ENCODE measurements at regions not wholly inside any gene's neighbourhood (a gene's known extent, or its start where the extent isn't known, plus 50 kb on each side); places are given as distances from the start of the nearest gene placed in this dataset.

DNA sequence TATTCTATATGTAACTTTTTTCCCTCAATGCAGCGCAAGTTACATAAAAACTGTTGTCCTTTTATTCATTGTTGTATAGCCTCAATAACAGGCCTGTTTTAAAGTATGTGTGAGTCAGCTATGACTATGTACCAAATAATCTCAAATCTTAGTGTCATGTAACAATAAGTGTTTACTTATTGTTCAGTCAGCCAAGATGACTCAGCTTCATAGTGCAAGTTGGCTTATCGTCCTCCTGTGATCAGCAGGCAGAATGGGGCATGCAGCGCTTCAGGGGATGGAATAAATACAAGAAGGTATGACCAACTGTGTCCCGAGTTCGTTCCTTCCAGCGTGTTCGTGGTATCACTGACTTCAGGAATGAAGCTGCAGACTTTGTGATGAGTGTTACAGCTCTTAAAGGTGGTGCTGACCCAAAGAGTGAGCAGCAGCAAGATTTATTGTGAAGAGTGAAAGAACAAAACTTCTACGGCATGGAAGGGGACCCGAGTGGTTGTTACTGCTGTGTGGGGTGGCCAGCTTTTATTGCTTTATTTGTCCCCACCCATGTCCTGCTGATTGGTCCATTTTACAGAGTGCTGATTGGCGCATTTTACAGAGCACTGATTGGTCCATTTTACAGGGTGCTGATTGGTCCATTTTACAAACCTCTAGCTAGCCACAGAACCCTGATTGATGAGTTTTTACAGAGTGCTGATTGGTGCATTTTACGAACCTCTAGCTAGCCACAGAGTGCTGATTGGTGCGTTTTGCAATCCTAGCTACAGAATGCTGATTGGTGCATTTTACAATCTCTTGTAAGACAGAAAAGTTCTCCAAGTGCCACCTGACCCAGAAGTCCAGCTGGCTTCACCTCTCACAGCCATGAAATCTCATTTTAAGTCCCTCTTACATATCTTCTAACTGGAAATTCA is 1016.0 kb downstream of the MCTP2 start:
- no peak overlapping the region for H3K27ac ChIP-seq (ENCODE audit: low read depth in 2 of 2, low read length in 1 of 2)
- 23% methylated on average over 12 of the region's 12 CpGs for whole genome bisulfite sequencing (ENCODE audit: low lambda C conversion rate)
- no peak overlapping the region for H3K4me2 ChIP-seq
- H3K36me3 ChIP-seq (replicated peaks in 1 of 2; ENCODE audit: control insufficient read depth in 1 of 2, insufficient read depth in 2 of 2, low read length in 1 of 2): no peaks in the 10 kb centered on the region
- H3K9me3 ChIP-seq: no peaks in the 10 kb centered on the region; the same call in 1 of the 2 replicates
- no peaks in the 10 kb centered on the region for H3K4me1 ChIP-seq (ENCODE audit: control insufficient read depth in 1 of 2, insufficient read depth in 2 of 2, low read depth in 1 of 2, low read length in 1 of 2)
- ChIA-PET POLR2A (no interaction called here), CTCF (interaction anchor here (4.5 kb wide), 1 partner anchor 12 kb away, joined by 26 read pairs; no protein-coding TSS in a partner anchor)
- no peak overlapping the region for H2AFZ ChIP-seq (ENCODE audit: low read depth)
- H3F3A ChIP-seq (replicated peaks; ENCODE audit: insufficient read depth): no peaks in the 10 kb centered on the region
- TF ChIP-seq, protein P1, sequence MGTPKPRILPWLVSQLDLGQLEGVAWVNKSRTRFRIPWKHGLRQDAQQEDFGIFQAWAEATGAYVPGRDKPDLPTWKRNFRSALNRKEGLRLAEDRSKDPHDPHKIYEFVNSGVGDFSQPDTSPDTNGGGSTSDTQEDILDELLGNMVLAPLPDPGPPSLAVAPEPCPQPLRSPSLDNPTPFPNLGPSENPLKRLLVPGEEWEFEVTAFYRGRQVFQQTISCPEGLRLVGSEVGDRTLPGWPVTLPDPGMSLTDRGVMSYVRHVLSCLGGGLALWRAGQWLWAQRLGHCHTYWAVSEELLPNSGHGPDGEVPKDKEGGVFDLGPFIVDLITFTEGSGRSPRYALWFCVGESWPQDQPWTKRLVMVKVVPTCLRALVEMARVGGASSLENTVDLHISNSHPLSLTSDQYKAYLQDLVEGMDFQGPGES (IDR thresholded peaks at IDR 0.05; ENCODE audit: low read depth, low read length): no peak
- TF ChIP-seq FOXJ3 (CRISPR knock-in tag; IDR thresholded peaks at IDR 0.05) (no peak), TEAD4 (IDR thresholded peaks at IDR 0.05; ENCODE audit: borderline replicate concordance, insufficient read depth) (no peak), GABPA (IDR thresholded peaks at IDR 0.05; ENCODE audit: low read depth) (no peak), RXRA (IDR thresholded peaks at IDR 0.05; ENCODE audit: borderline replicate concordance, low read depth) (no peak), ELF1 (IDR thresholded peaks at IDR 0.05) (no peak), FOSL2 (IDR thresholded peaks at IDR 0.05; ENCODE audit: borderline replicate concordance, low read depth) (no peak), MEF2A (IDR thresholded peaks at IDR 0.05; ENCODE audit: borderline replicate concordance, low read depth) (no peak), NRF1 (IDR thresholded peaks at IDR 0.05; ENCODE audit: low read depth, low read length) (no peak), JUND (IDR thresholded peaks at IDR 0.05) (no peak), TAF1 (IDR thresholded peaks at IDR 0.05; ENCODE audit: borderline replicate concordance, low read depth, low read length) (no peak)
- TF ChIP-seq, protein P2, sequence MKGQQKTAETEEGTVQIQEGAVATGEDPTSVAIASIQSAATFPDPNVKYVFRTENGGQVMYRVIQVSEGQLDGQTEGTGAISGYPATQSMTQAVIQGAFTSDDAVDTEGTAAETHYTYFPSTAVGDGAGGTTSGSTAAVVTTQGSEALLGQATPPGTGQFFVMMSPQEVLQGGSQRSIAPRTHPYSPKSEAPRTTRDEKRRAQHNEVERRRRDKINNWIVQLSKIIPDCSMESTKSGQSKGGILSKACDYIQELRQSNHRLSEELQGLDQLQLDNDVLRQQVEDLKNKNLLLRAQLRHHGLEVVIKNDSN (IDR thresholded peaks at IDR 0.05; ENCODE audit: borderline replicate concordance, low read depth): no peak
- TF ChIP-seq, protein P3, sequence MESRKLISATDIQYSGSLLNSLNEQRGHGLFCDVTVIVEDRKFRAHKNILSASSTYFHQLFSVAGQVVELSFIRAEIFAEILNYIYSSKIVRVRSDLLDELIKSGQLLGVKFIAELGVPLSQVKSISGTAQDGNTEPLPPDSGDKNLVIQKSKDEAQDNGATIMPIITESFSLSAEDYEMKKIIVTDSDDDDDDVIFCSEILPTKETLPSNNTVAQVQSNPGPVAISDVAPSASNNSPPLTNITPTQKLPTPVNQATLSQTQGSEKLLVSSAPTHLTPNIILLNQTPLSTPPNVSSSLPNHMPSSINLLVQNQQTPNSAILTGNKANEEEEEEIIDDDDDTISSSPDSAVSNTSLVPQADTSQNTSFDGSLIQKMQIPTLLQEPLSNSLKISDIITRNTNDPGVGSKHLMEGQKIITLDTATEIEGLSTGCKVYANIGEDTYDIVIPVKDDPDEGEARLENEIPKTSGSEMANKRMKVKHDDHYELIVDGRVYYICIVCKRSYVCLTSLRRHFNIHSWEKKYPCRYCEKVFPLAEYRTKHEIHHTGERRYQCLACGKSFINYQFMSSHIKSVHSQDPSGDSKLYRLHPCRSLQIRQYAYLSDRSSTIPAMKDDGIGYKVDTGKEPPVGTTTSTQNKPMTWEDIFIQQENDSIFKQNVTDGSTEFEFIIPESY (IDR thresholded peaks at IDR 0.05; ENCODE audit: borderline replicate concordance, low read depth): no peak
- no peak overlapping the region for H3K4me3 ChIP-seq (ENCODE audit: low read depth in 2 of 2, low read length in 1 of 2)
- H3K9ac ChIP-seq: no peak overlapping the region
- no peaks in the 10 kb centered on the region for H3K79me2 ChIP-seq (ENCODE audit: insufficient read depth)
- no peaks in the 10 kb centered on the region for H3K9me2 ChIP-seq
- H4K20me1 ChIP-seq (ENCODE audit: insufficient read depth): no peaks in the 10 kb centered on the region
- DNase-seq: no peak
- H3K27me3 ChIP-seq (ENCODE audit: insufficient read depth): no peaks in the 10 kb centered on the region
